Mucosa of stomach (tissue), 1 donor: ENCODE measurements at regions not wholly inside any gene's neighbourhood (a gene's known extent, or its start where the extent isn't known, plus 50 kb on each side); places are given as distances from the start of the nearest gene placed in this dataset.

ENCODE experiments used
- H3K27me3 ChIP-seq: one replicate; pipeline ENCODE4 v1.7.0; 2013; ENCODE audit warnings: mild to moderate bottlenecking, low read length; ENCODE audit not compliant: control insufficient read depth, insufficient read depth
- H3K36me3 ChIP-seq: one replicate; pipeline ENCODE4 v1.7.0; 2013; ENCODE audit warnings: low read length; ENCODE audit not compliant: control insufficient read depth, insufficient read depth
- H3K4me1 ChIP-seq: one replicate; pipeline ENCODE4 v1.7.0; 2013; ENCODE audit warnings: mild to moderate bottlenecking, low read length; ENCODE audit not compliant: control insufficient read depth, insufficient read depth
- H3K4me3 ChIP-seq: one replicate; pipeline ENCODE4 v1.7.0; 2013; ENCODE audit warnings: low read length
- H3K9ac ChIP-seq: one replicate; pipeline ENCODE4 v1.7.0; 2013; ENCODE audit warnings: mild to moderate bottlenecking, low read length, moderate library complexity
- H3K9me3 ChIP-seq: one replicate; pipeline ENCODE4 v1.7.0; 2013; ENCODE audit warnings: mild to moderate bottlenecking, low read length, moderate library complexity; ENCODE audit not compliant: control insufficient read depth
- donor health status: Pancreatic carcinoma.

GRCh38 chr5:74321326-74321725 is 319.2 kb downstream of the ENC1 start:
- no peaks in the 10 kb centered on the region for H3K36me3 ChIP-seq
- H3K4me1 ChIP-seq = no peaks in the 10 kb centered on the region
- no peak overlapping the region for H3K4me3 ChIP-seq
- no peak overlapping the region for H3K9ac ChIP-seq
- no peaks in the 10 kb centered on the region for H3K27me3 ChIP-seq
- H3K9me3 ChIP-seq = no peaks in the 10 kb centered on the region

GRCh38 chr5:74320526-74320925 is 320.0 kb downstream of the ENC1 start:
- no peaks in the 10 kb centered on the region for H3K36me3 ChIP-seq
- H3K4me3 ChIP-seq = no peak overlapping the region
- H3K9ac ChIP-seq = no peak overlapping the region
- H3K9me3 ChIP-seq = no peaks in the 10 kb centered on the region
- no peaks in the 10 kb centered on the region for H3K27me3 ChIP-seq
- H3K4me1 ChIP-seq = no peaks in the 10 kb centered on the region

- Histone ChIP-seq H3K27me3 (no peaks in the 10 kb centered on the region), H3K4me3 (no peak overlapping the region), H3K9me3 (no peaks in the 10 kb centered on the region), H3K4me1 (no peaks in the 10 kb centered on the region), H3K36me3 (no peaks in the 10 kb centered on the region), H3K9ac (no peak overlapping the region)
Observed at GRCh38 chr5:74319076-74319475, 321.5 kb downstream of the ENC1 start.

DNA sequence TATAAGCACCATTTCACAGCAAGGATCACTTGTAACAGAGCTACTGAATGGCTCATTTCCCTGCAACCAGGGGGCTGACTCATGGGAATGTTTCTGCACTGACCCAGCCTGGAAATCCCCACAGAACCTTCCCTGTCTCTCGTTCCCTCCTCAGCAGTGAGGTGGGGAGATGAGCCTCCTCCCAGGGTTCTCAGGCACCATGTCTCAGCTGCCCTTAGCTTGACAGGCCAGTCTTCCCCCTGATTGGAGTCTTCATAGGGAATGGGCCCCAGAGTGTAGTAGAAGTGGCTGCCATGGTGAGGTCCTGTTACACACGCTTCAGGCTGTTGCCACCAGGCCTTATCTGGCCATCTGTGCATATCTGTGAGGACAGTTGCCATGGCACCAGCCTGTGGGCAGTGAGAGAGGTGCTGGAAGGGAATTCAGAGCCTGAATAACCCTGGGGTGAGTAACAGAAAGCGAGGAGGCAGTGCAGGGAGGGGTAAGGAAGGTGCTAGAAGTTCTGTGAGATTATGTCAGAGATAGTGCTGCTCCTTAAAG is 324.4 kb downstream of the ENC1 start:
- no peaks in the 10 kb centered on the region for H3K4me1 ChIP-seq
- H3K36me3 ChIP-seq = no peaks in the 10 kb centered on the region
- H3K9me3 ChIP-seq = no peaks in the 10 kb centered on the region
- H3K27me3 ChIP-seq = no peaks in the 10 kb centered on the region
- H3K9ac ChIP-seq = no peak overlapping the region
- no peak overlapping the region for H3K4me3 ChIP-seq

GRCh38 chr5:74314906-74315305 is 325.6 kb downstream of the ENC1 start:
- no peaks in the 10 kb centered on the region for H3K9me3 ChIP-seq
- H3K4me1 ChIP-seq = no peaks in the 10 kb centered on the region
- no peak overlapping the region for H3K4me3 ChIP-seq
- no peak overlapping the region for H3K9ac ChIP-seq
- no peaks in the 10 kb centered on the region for H3K27me3 ChIP-seq
- no peaks in the 10 kb centered on the region for H3K36me3 ChIP-seq

DNA sequence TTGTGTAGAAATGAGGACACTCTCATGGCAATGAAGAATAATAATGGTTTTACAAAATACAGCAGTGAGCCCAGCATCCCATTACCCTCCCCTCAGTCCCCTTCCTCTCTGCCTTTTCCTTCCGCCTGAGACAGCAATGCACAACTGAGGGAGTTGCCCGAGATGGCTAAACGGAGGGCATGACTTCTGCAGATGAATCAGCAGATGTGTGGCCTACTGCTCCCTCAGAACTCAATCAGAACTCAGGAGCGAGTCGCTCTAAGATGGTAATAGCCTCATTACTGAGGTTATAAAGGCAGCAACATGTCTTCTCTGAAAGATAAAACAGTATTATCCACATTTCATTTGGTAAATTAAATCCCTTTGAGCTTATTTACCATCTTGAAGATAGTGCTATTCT is 326.6 kb downstream of the ENC1 start:
- Histone ChIP-seq H3K4me1 (no peaks in the 10 kb centered on the region), H3K36me3 (no peaks in the 10 kb centered on the region), H3K4me3 (no peak overlapping the region), H3K9ac (no peak overlapping the region), H3K27me3 (no peaks in the 10 kb centered on the region), H3K9me3 (no peaks in the 10 kb centered on the region)

- H3K4me1 ChIP-seq = no peaks in the 10 kb centered on the region
- H3K27me3 ChIP-seq = no peaks in the 10 kb centered on the region
- no peak overlapping the region for H3K9ac ChIP-seq
- H3K36me3 ChIP-seq = no peaks in the 10 kb centered on the region
- no peak overlapping the region for H3K4me3 ChIP-seq
- no peaks in the 10 kb centered on the region for H3K9me3 ChIP-seq
Observed at GRCh38 chr5:74312746-74313145, 327.8 kb downstream of the ENC1 start.

GRCh38 chr5:74311961-74312360 is 328.6 kb downstream of the ENC1 start:
- H3K36me3 ChIP-seq = no peaks in the 10 kb centered on the region
- H3K4me3 ChIP-seq = no peak overlapping the region
- H3K27me3 ChIP-seq = no peaks in the 10 kb centered on the region
- no peaks in the 10 kb centered on the region for H3K9me3 ChIP-seq
- no peaks in the 10 kb centered on the region for H3K4me1 ChIP-seq
- no peak overlapping the region for H3K9ac ChIP-seq

DNA sequence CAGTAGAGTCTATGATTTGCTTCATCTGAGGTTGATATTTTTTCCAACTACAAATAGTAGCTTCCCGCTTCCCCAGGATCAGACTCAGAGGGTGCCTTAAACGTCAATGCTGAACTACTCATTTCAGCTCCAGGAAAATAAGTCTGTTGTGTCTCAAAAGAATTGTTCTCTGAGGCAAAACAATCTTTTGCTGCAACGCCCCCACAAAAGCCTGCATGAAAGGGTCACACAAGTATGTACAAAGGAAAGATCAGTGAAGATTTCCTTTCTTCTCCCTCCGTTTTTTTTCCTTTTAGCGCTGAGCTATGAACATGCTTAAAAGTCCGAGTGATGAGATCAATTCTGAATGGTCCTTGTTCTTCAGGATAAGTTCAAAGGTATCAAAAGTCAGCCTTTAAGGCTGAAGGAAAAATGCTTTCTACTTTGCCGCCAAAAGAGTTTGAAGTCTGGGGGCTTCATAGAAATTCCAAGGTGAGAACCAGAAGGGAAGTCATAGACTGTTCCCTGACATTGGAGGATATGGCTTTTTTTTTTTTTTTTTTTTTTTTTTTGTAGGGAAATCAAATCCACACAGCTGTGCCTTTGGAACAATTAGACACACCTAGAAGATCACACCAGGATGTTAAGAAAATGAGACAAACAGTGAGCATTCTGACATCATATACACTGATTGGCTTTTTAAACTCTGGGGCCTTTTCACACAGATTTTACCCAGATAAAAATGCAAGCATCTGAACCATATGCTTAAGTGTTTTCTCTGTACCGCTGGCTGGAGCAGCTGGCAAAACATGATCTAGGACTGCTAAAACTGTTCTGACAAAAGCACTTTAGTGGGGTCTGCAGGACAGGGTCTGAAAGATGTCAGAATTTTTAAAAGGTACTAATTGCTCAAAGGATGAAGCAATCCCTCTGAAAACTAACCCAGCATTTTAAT is 329.3 kb downstream of the ENC1 start:
- no peak overlapping the region for H3K4me3 ChIP-seq
- no peaks in the 10 kb centered on the region for H3K27me3 ChIP-seq
- H3K36me3 ChIP-seq = no peaks in the 10 kb centered on the region
- H3K9ac ChIP-seq = no peak overlapping the region
- H3K4me1 ChIP-seq = no peaks in the 10 kb centered on the region
- H3K9me3 ChIP-seq = no peaks in the 10 kb centered on the region

DNA sequence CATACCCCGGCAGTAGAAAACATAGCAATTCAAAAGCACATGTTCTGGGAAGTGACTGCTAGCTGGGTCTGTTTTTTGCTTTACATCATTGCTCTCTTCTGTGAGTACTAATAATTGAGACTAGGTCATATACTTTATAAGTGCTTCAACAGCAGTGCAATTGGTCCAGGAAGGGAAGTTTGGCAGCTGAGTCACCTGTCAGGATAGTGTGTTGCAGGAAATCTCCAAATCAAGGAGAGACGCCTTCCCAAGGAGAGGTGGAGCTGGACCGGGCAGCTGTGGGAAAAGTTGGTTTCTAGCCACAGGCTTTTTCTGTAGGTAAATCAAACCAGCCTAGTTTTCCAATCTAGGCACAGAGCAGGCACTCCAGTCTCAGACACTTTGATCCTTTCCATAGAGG is 330.1 kb downstream of the ENC1 start:
- Histone ChIP-seq H3K36me3 (no peaks in the 10 kb centered on the region), H3K9me3 (no peaks in the 10 kb centered on the region), H3K4me3 (no peak overlapping the region), H3K4me1 (no peaks in the 10 kb centered on the region), H3K9ac (no peak overlapping the region), H3K27me3 (no peaks in the 10 kb centered on the region)

DNA sequence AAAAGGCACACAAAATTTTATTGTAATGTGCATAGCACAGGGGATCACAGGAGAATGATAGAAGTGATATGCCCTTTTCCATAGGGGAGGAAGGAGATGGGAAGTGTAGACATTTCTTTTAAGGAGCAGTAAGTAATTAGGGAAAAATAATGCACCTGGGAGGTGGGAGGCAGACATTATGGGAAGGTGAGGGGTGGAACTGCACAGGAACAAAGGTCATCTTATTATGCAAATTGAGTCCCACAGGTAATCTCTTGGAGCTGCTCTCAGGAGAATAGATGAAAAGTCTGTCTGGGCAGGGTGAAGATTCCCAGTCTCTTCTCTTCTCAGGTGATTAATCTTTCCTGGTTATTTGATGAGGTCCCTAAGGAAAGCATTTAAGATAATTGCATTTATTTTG is 331.5 kb downstream of the ENC1 start:
- H3K36me3 ChIP-seq = no peaks in the 10 kb centered on the region
- H3K27me3 ChIP-seq = no peaks in the 10 kb centered on the region
- no peaks in the 10 kb centered on the region for H3K9me3 ChIP-seq
- no peak overlapping the region for H3K4me3 ChIP-seq
- H3K9ac ChIP-seq = no peak overlapping the region
- H3K4me1 ChIP-seq = no peaks in the 10 kb centered on the region

GRCh38 chr5:74306845-74307244 is 333.7 kb downstream of the ENC1 start:
- no peak overlapping the region for H3K4me3 ChIP-seq
- H3K9ac ChIP-seq = no peak overlapping the region
- H3K9me3 ChIP-seq = no peaks in the 10 kb centered on the region
- no peaks in the 10 kb centered on the region for H3K4me1 ChIP-seq
- no peaks in the 10 kb centered on the region for H3K36me3 ChIP-seq
- H3K27me3 ChIP-seq = no peaks in the 10 kb centered on the region
